ENCODE measurements at regions not wholly inside any gene's neighbourhood (a gene's known extent, or its start where the extent isn't known, plus 50 kb on each side); places are given as distances from the start of the nearest gene placed in this dataset.

DNA sequence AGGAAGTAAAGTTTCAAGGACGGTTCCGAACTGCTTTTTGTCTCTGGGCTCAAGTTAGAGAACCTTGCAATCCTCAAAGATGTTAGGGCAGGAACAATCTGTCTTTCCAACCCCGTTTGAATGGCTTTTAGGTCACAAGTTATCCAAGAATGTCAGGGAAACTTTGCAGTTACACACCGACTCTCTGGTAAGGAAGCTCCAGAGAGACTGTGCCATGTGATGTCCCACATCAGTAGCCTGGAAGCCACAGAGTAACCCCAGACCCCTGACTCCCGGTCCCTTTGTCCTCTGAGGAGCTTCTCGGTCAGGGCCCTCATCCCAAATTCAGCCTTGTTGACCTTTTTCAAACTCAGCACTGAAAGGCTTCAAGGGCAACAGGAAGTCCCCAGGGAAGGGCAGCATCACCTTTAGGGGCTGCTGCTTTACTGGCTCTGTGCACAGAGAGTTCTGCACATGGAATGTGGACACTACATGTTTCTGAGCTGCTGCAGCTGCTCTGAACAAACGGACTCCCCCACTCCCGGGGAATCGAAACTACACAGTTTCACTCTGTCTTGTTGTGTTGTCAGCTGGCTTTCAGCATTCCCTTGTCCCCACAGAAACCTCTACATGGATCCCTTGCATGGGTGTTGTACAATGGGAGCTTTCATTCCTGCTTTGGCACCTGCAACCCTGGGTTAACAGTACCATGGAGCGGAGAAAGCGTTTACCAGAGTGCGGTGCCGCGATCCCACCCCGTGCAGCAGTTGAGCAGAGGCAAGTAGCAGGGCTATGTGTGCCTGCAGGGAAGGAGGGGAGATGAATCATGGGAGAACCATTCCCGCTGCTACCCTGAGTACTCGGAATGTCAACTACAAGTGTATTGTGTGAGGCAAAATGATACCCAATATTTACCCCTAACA is 408.2 kb upstream of the THBS1 start (continued):
- TF ChIP-seq, protein P1, sequence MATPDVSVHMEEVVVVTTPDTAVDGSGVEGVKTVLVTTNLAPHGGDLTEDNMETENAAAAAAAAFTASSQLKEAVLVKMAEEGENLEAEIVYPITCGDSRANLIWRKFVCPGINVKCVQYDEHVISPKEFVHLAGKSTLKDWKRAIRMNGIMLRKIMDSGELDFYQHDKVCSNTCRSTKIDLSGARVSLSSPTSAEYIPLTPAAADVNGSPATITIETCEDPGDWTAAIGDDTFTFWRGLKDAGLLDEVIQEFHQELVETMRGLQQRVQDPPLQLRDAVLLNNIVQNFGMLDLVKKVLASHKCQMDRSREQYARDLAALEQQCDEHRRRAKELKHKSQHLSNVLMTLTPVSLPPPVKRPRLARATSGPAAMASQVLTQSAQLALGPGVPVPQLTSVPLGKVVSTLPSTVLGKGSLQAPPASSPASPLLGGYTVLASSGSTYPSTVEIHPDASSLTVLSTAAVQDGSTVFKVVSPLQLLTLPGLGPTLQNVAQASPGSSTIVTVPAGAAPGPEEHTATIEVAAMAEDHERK (CRISPR knock-in tag; IDR thresholded peaks at IDR 0.05; ENCODE audit: low read depth): no peak
- TF ChIP-seq ZNF431 (CRISPR knock-in tag; IDR thresholded peaks at IDR 0.05; ENCODE audit: borderline replicate concordance, low read depth) (no peak), RORA (CRISPR knock-in tag; IDR thresholded peaks at IDR 0.05) (no peak), RFXAP (CRISPR knock-in tag; IDR thresholded peaks at IDR 0.05; ENCODE audit: borderline replicate concordance) (0 out of 2 replicates have a peak, but pooled peaks have one; percentile 35), ZNF446 (CRISPR knock-in tag; IDR thresholded peaks at IDR 0.05) (no peak), SKI (IDR thresholded peaks at IDR 0.05; ENCODE audit: partially characterized antibody) (no peak), ARNTL (CRISPR knock-in tag; IDR thresholded peaks at IDR 0.05) (no peak), NR2F6 (IDR thresholded peaks at IDR 0.05) (no peak), NR2F6 (CRISPR knock-in tag; IDR thresholded peaks at IDR 0.05) (no peak), MAF1 (CRISPR knock-in tag; IDR thresholded peaks at IDR 0.05; ENCODE audit: borderline replicate concordance) (no peak), ARID2 (CRISPR knock-in tag; IDR thresholded peaks at IDR 0.05; ENCODE audit: borderline replicate concordance) (no peak), ZNF773 (CRISPR knock-in tag; IDR thresholded peaks at IDR 0.05; ENCODE audit: borderline replicate concordance) (no peak)
- TF ChIP-seq, protein P2, sequence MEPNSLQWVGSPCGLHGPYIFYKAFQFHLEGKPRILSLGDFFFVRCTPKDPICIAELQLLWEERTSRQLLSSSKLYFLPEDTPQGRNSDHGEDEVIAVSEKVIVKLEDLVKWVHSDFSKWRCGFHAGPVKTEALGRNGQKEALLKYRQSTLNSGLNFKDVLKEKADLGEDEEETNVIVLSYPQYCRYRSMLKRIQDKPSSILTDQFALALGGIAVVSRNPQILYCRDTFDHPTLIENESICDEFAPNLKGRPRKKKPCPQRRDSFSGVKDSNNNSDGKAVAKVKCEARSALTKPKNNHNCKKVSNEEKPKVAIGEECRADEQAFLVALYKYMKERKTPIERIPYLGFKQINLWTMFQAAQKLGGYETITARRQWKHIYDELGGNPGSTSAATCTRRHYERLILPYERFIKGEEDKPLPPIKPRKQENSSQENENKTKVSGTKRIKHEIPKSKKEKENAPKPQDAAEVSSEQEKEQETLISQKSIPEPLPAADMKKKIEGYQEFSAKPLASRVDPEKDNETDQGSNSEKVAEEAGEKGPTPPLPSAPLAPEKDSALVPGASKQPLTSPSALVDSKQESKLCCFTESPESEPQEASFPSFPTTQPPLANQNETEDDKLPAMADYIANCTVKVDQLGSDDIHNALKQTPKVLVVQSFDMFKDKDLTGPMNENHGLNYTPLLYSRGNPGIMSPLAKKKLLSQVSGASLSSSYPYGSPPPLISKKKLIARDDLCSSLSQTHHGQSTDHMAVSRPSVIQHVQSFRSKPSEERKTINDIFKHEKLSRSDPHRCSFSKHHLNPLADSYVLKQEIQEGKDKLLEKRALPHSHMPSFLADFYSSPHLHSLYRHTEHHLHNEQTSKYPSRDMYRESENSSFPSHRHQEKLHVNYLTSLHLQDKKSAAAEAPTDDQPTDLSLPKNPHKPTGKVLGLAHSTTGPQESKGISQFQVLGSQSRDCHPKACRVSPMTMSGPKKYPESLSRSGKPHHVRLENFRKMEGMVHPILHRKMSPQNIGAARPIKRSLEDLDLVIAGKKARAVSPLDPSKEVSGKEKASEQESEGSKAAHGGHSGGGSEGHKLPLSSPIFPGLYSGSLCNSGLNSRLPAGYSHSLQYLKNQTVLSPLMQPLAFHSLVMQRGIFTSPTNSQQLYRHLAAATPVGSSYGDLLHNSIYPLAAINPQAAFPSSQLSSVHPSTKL (CRISPR knock-in tag; IDR thresholded peaks at IDR 0.05): 0 out of 2 replicates have a peak, but pooled peaks have one; percentile 23
- TF ChIP-seq, protein P3, sequence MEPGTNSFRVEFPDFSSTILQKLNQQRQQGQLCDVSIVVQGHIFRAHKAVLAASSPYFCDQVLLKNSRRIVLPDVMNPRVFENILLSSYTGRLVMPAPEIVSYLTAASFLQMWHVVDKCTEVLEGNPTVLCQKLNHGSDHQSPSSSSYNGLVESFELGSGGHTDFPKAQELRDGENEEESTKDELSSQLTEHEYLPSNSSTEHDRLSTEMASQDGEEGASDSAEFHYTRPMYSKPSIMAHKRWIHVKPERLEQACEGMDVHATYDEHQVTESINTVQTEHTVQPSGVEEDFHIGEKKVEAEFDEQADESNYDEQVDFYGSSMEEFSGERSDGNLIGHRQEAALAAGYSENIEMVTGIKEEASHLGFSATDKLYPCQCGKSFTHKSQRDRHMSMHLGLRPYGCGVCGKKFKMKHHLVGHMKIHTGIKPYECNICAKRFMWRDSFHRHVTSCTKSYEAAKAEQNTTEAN (CRISPR knock-in tag; conservative IDR thresholded peaks at IDR 0.05): no peak
